MM.1S (cell line): ENCODE measurements at regions not wholly inside any gene's neighbourhood (a gene's known extent, or its start where the extent isn't known, plus 50 kb on each side); places are given as distances from the start of the nearest gene placed in this dataset.

Source experiments
- DNase-seq: peaks from one replicate; pipeline ENCODE4 v3.0.0-alpha.2; 2015
- H2AFZ ChIP-seq: fragments of 300-600 bp; sonication (generic); 2 replicates; pipeline ENCODE4 v1.6.0; 2016; ENCODE audit warnings: antibody characterized with exemption, low read length
- H3F3A ChIP-seq: fragments of 300-600 bp; sonication (generic); 2 replicates; pipeline ENCODE4 v1.6.1; 2016; ENCODE audit warnings: mild to moderate bottlenecking, antibody characterized with exemption, low read length, moderate library complexity, mixed read lengths; ENCODE audit not compliant: insufficient read depth
- H3K27ac ChIP-seq: fragments of 300-600 bp; sonication (generic); 2 replicates; pipeline ENCODE4 v1.5.1; 2016; ENCODE audit warnings: mild to moderate bottlenecking, low read length
- H3K27me3 ChIP-seq: fragments of 300-600 bp; sonication (generic); replicated peaks from 2 replicates; pipeline ENCODE4 v1.6.0; 2016; ENCODE audit warnings: low read length; ENCODE audit not compliant: insufficient read depth
- H3K36me3 ChIP-seq: fragments of 300-600 bp; sonication (generic); replicated peaks from 2 replicates; pipeline ENCODE4 v1.6.1; 2016; ENCODE audit warnings: mild to moderate bottlenecking, low read length, mixed read lengths; ENCODE audit not compliant: insufficient read depth
- H3K4me1 ChIP-seq: fragments of 300-600 bp; sonication (generic); 2 replicates; pipeline ENCODE4 v1.6.1; 2016; ENCODE audit warnings: low read length, mixed read lengths
- H3K4me2 ChIP-seq: fragments of 300-600 bp; sonication (generic); 2 replicates; pipeline ENCODE4 v1.6.0; 2016; ENCODE audit warnings: low read depth, low read length
- H3K4me3 ChIP-seq: fragments of 300-600 bp; sonication (generic); 2 replicates; pipeline ENCODE4 v1.5.1; 2016; ENCODE audit warnings: low read length, mixed read lengths
- H3K79me2 ChIP-seq: fragments of 300-600 bp; sonication (generic); 2 replicates; pipeline ENCODE4 v1.6.1; 2016; ENCODE audit warnings: mixed run types, low read length, mixed read lengths
- H3K9ac ChIP-seq: fragments of 300-600 bp; sonication (generic); 2 replicates; pipeline ENCODE4 v1.6.1; 2016; ENCODE audit warnings: low read length, mixed read lengths
- H3K9me2 ChIP-seq: fragments of 300-600 bp; sonication (generic); replicated peaks from 2 replicates; pipeline ENCODE4 v1.6.1; 2016; ENCODE audit warnings: mild to moderate bottlenecking, low read length, mixed read lengths; ENCODE audit not compliant: insufficient read depth
- H3K9me3 ChIP-seq: fragments of 300-600 bp; sonication (generic); replicated peaks from 2 replicates; pipeline ENCODE4 v1.6.1; 2016; ENCODE audit warnings: mild to moderate bottlenecking, low read length, mixed read lengths; ENCODE audit not compliant: insufficient read depth
- H4K20me1 ChIP-seq: fragments of 300-600 bp; sonication (generic); 2 replicates; pipeline ENCODE4 v1.6.1; 2016; ENCODE audit warnings: mild to moderate bottlenecking, low read length, moderate library complexity, mixed read lengths; ENCODE audit not compliant: insufficient read depth
- EZH2 ChIP-seq: fragments of 300-600 bp; sonication (generic); optimal IDR thresholded peaks from 2 replicates; pipeline ENCODE3; 2017; ENCODE audit warnings: low read depth, mild to moderate bottlenecking, antibody characterized with exemption, low read length, mixed read lengths
- EZH2phosphoT487 ChIP-seq: fragments of 300-600 bp; sonication (generic); IDR thresholded peaks from 2 replicates; pipeline ENCODE4 v1.6.1; 2018; ENCODE audit warnings: antibody characterized with exemption, low read length
- TF ChIP-seq, protein P1 (sequence below): fragments of 300-600 bp; sonication (generic); IDR thresholded peaks from 2 replicates; pipeline ENCODE4 v1.5.1; 2016; ENCODE audit warnings: antibody characterized with exemption, low read length, mixed read lengths

DNA sequence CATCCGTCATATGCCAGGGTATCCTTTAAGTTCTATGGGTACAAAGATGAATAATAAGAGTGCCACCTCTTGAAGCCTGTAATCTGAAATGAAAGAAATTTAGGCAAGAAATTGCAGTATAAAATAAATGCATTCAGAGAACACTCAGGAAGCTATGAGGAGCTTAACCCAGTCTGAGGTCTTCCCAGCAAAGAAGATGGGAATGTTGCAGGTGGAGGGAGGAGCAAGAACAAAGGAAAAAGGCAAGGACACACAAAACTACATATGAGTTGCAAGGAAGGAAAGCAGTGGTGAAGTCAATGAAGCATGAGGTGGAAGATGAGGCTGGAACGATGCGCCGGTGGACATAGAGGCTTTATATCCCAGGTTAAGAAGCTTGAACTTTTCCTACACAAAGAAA, 67.0 kb upstream of the DST start:
- Histone ChIP-seq H3K4me2 (no peak overlapping the region), H3F3A (no peaks in the 10 kb centered on the region), H3K4me3 (no peak overlapping the region), H3K9me2 (no peaks in the 10 kb centered on the region), H4K20me1 (no peaks in the 10 kb centered on the region), H3K79me2 (peaks cover 38% of the 10 kb centered on the region), H3K9ac (no peak overlapping the region), H3K27ac (no peak overlapping the region), H2AFZ (no peak overlapping the region), H3K36me3 (no peaks in the 10 kb centered on the region), H3K4me1 (no peaks in the 10 kb centered on the region; the same call in 1 of the 2 replicates), H3K27me3 (no peaks in the 10 kb centered on the region), H3K9me3 (no peaks in the 10 kb centered on the region)
- DNase-seq = no peak
- TF ChIP-seq, protein P1, sequence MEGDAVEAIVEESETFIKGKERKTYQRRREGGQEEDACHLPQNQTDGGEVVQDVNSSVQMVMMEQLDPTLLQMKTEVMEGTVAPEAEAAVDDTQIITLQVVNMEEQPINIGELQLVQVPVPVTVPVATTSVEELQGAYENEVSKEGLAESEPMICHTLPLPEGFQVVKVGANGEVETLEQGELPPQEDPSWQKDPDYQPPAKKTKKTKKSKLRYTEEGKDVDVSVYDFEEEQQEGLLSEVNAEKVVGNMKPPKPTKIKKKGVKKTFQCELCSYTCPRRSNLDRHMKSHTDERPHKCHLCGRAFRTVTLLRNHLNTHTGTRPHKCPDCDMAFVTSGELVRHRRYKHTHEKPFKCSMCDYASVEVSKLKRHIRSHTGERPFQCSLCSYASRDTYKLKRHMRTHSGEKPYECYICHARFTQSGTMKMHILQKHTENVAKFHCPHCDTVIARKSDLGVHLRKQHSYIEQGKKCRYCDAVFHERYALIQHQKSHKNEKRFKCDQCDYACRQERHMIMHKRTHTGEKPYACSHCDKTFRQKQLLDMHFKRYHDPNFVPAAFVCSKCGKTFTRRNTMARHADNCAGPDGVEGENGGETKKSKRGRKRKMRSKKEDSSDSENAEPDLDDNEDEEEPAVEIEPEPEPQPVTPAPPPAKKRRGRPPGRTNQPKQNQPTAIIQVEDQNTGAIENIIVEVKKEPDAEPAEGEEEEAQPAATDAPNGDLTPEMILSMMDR = no peak
- no peak for TF ChIP-seq EZH2phosphoT487

- Histone ChIP-seq H3K4me2 (no peak overlapping the region), H3K79me2 (peaks cover 38% of the 10 kb centered on the region), H3K4me1 (no peaks in the 10 kb centered on the region), H3K27me3 (no peaks in the 10 kb centered on the region), H3K4me3 (no peak overlapping the region), H3K36me3 (no peaks in the 10 kb centered on the region), H3K9ac (no peak overlapping the region), H3K9me2 (no peaks in the 10 kb centered on the region), H3K9me3 (no peaks in the 10 kb centered on the region), H2AFZ (no peak overlapping the region), H3K27ac (no peak overlapping the region), H4K20me1 (no peaks in the 10 kb centered on the region), H3F3A (no peaks in the 10 kb centered on the region)
- TF ChIP-seq, protein P1 = peak; percentile 69
- no peak for TF ChIP-seq EZH2
- peak; percentile 72 for DNase-seq
Observed at GRCh38 chr6:56708810-56709597, 66.3 kb upstream of the DST start.

DNA sequence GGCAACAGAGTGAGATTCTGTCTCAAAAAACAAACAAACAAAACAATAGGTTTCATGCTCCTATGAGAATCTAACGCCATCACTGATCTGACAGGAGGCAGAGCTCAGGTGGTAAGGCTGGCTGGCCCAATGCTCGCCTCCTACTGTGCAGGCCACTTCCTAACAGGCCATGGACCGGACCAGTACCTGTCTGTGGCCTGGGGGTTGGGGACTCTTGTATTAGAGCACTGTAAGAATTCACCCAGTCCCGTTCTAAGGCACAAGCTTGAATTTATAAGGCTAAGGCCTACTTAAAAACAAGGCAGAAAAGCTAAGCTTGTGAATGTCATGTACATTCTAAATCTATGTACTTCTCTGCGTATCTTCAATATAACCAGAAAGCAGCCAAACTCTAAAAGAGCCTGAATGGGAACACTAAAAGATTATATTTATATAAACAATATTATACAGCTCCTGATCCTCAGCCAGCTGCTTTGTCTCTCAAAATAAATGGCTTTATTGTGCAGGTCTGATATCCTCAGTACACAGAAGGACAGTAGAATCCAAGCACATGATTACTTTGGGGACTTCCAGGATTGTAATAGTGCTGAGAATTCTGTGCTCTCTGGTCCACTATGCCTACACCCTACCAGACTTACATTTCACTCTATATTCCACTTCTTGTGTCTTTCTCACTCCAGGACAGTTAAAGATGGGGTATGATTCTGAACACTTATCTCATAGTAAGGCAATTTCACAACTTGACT, 64.5 kb upstream of the DST start:
- Histone ChIP-seq H3K36me3 (no peaks in the 10 kb centered on the region), H3K9me3 (no peaks in the 10 kb centered on the region), H3K4me1 (no peaks in the 10 kb centered on the region), H3K27ac (no peak overlapping the region), H3F3A (no peaks in the 10 kb centered on the region), H3K27me3 (no peaks in the 10 kb centered on the region), H3K4me3 (no peak overlapping the region), H4K20me1 (no peaks in the 10 kb centered on the region), H2AFZ (no peak overlapping the region), H3K4me2 (no peak overlapping the region), H3K9ac (no peak overlapping the region), H3K79me2 (peaks cover 27% of the 10 kb centered on the region), H3K9me2 (no peaks in the 10 kb centered on the region)
- no peak for DNase-seq
- TF ChIP-seq, protein P1 = no peak
- no peak for TF ChIP-seq EZH2phosphoT487
- TF ChIP-seq EZH2 = no peak
